HG03342 (cell line): ENCODE measurements at regions not wholly inside any gene's neighbourhood (a gene's known extent, or its start where the extent isn't known, plus 50 kb on each side); places are given as distances from the start of the nearest gene placed in this dataset.
"Not testable (repeated sequence)": the region's sequence is repeated elsewhere in the genome, so short reads cannot be mapped to it uniquely, and the experiment has no call there.

ENCODE experiments used
- ATAC-seq: cut with Tn5 transposase; IDR thresholded peaks from one replicate; pipeline ENCODE4 v1.9.1; 2021; ENCODE audit warnings: mild to moderate bottlenecking, moderate library complexity; ENCODE audit not compliant: unreplicated experiment

- ATAC-seq, result no peak
These were observed 122.7 kb downstream of the FAM53A start for GRCh38 chr4:1561286-1561990.

GRCh38 chr4:1559896-1560650 lies 124.0 kb downstream of the FAM53A start:
- no peak for ATAC-seq

GRCh38 chr4:1558205-1558604 lies 125.9 kb downstream of the FAM53A start:
- ATAC-seq, result no peak

GRCh38 chr4:1557221-1557597 lies 126.9 kb downstream of the FAM53A start:
- no peak for ATAC-seq

GRCh38 chr4:1556541-1557220 lies 127.4 kb downstream of the FAM53A start:
- no peak for ATAC-seq

GRCh38 chr4:1554876-1555265 lies 129.2 kb downstream of the FAM53A start:
- ATAC-seq, result no peak

GRCh38 chr4:1554246-1554875 lies 129.8 kb downstream of the FAM53A start:
- ATAC-seq, result no peak

GRCh38 chr4:1553365-1553764 lies 130.7 kb downstream of the FAM53A start:
- ATAC-seq, result no peak

GRCh38 chr4:1552451-1552850 lies 131.7 kb downstream of the FAM53A start:
- no peak for ATAC-seq

- no peak for ATAC-seq
These were observed 132.9 kb downstream of the FAM53A start for GRCh38 chr4:1551211-1551610.

- no peak for ATAC-seq
These were observed 133.7 kb downstream of the FAM53A start for GRCh38 chr4:1550122-1551070.

- no peak for ATAC-seq
These were observed 134.5 kb downstream of the FAM53A start for GRCh38 chr4:1549638-1550035.

GRCh38 chr4:1548827-1549637 lies 135.1 kb downstream of the FAM53A start:
- peak; percentile 64 for ATAC-seq

- ATAC-seq, result no peak
These were observed 136.0 kb downstream of the FAM53A start for GRCh38 chr4:1547856-1548826.

GRCh38 chr4:1547131-1547855 lies 136.8 kb downstream of the FAM53A start:
- ATAC-seq, result no peak

- ATAC-seq, result no peak
These were observed 138.6 kb upstream of the NKX1-1 start for GRCh38 chr4:1544861-1545281.

GRCh38 chr4:1544435-1544834 lies 138.2 kb upstream of the NKX1-1 start:
- not testable (repeated sequence) for ATAC-seq

GRCh38 chr4:1543976-1544375 lies 137.7 kb upstream of the NKX1-1 start:
- ATAC-seq, result no peak
